ENCODE measurements at regions not wholly inside any gene's neighbourhood (a gene's known extent, or its start where the extent isn't known, plus 50 kb on each side); places are given as distances from the start of the nearest gene placed in this dataset.
"Not testable (repeated sequence)": the region's sequence is repeated elsewhere in the genome, so short reads cannot be mapped to it uniquely, and the experiment has no call there.

GRCh38 chr10:56298941-56299340 is 62.1 kb downstream of the ZWINT start:
- no peak for DNase-seq

DNA sequence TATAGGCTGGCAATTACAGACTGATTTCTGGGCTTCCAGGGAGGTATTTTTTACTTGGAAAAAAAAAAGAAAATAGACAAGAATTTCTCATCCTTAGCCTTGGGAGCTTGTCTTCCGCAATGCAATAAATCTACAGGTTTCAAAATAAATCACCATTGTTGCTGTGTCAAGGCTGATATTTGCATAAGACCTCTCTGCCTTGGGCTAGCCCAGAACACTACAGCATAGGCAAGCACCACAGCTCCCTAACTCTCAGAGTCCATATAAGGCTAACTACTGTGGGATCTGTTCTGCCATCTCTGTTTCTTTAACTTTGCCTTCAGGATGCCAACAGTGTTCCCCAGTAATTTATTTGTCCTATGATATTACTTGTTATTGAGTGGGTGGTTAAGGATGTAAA is 64.4 kb downstream of the ZWINT start:
- DNase-seq = no peak

DNA sequence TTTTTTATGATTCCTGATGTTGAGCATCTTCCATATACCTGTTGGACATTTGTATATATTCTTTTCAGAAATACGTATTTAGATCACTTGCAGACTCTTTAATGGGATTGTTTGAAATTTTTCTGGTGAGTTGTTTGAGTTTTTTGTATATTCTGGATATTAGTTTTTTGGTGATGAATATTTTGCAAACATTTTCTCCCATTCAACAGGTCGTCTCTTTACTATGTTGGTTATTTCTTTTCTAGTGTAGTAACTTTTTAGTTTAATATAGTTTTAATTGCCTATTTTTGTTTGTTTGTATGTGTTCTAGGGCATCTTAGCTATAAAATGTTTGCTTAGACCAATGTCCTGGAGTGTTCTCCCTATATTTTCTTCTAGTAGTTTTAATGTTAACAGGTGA is 72.7 kb downstream of the ZWINT start:
- no peak for DNase-seq

DNA sequence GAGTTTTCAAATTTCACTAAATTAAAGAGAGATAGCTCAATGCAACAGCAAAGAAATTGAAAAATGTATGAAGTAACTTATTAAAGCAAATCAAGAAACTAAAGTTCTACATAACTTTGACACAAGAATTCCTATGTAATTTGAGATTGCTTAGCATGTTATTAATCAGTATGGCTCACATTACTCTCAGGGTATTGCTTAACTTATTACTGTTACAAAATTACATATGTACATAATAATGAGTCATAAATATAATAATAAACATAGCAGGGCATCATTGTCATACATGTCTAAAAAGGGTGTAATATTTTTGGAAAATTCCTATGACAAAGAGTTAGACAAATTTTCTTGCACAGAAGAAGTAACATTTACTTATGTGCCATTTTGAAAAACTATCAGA is 75.0 kb downstream of the ZWINT start:
- no peak for DNase-seq

- no peak for DNase-seq
These were observed 81.8 kb downstream of the ZWINT start for GRCh38 chr10:56279270-56279669.

DNA sequence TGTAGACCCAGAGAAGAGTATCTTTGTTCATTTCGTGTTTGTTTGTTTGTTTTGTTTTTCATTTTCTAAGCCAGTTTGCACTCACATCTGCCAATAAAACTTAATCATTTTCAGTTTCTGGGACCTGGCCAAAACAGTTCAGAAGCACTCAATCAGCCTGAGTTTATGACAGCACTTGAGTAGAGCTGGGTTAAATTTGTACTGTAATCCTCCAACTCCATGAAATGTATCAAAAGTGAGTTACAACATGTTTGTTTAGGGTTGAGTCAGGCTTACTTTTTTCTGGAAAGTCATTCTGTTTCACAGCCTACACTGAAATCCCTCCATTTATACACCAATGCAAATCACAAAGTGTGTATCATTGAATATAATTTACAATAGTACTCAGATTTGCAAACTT is 91.9 kb downstream of the ZWINT start:
- no peak for DNase-seq

DNA sequence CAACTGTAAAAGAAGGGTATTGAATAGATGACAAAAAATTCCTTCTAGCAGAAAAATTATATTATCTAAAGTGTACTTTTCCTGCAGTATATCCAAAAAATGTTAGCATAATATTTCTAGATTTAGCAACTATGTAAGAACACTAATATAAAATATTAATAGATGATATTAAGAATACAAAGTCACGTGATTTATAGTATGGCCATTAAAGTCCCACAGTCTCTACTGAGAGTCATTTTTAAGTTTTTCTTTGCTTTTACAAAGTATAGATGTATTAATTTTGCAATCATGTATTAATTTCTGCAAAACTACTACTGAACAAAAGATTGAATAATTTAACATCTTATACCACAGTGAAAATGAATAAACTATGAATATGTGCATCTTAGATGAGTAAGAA is 94.9 kb downstream of the ZWINT start:
- no peak for DNase-seq

GRCh38 chr10:56258991-56259390 is 102.1 kb downstream of the ZWINT start:
- no peak for DNase-seq

DNA sequence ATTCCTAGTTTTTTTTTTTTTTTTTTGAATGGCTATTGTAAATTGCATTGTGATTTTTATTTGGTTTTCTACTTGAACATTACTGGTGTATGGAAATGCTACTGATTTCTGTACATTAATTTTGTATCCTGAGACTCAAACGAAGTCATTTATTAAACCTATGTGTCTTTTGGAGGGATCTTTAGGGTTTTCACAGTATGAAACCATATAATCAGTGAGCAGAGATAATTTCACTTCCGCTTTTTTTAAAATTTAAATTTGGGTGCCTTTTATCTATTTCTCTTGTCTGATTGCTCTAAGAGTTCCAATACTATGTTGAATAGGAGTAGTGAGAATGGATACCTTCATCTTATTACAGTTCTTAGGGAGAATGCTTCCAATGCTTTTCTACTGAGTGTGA is 102.7 kb downstream of the ZWINT start:
- no peak for DNase-seq

DNA sequence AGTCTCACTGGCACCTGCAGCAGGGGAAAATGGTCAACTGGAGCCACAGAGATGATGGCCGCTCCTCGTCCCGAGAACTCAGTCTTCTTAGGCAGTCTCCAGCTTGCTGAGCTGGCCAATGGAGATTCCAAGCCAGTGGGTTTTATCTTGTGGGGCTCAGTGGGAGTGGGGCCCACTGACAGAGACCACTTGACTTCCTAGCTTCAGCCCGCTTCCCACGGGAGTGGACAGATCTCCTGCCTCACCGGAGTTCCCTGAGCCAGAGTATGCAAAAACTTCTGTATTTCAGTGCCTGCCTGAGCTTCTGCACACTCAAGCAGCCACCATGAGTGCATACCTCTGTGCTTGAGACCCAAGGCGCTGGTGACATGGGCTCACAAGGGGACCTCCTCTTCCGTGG is 105.8 kb downstream of the ZWINT start:
- DNase-seq = no peak

GRCh38 chr10:56240471-56240870 is 120.6 kb downstream of the ZWINT start:
- DNase-seq = no peak

GRCh38 chr10:56231436-56231835 is 129.6 kb downstream of the ZWINT start:
- no peak for DNase-seq

- no peak for DNase-seq
These were observed 138.8 kb downstream of the ZWINT start for GRCh38 chr10:56222237-56222636.

- DNase-seq = no peak
These were observed 148.1 kb downstream of the ZWINT start for GRCh38 chr10:56212951-56213350.

- DNase-seq = no peak
These were observed 179.5 kb downstream of the ZWINT start for GRCh38 chr10:56181607-56182006.

DNA sequence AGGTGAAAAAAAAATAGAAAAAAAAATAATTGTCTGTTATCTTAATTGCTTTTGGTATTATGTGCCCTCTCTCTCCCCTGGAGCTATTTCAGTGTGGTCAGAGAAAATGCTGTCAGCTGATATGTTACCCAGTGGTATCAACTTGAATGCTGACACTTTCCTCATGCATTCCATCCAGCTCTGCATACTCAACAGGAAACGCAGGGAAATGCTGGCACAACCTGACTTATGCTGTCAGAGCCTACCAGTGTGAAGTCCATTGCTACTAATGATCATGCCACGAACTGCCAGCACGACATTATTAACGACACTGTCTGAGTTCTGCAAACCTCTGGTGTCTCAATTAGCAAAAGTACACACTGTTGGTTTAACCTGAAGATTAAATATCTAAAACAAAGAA is 182.8 kb downstream of the ZWINT start:
- no peak for DNase-seq

DNA sequence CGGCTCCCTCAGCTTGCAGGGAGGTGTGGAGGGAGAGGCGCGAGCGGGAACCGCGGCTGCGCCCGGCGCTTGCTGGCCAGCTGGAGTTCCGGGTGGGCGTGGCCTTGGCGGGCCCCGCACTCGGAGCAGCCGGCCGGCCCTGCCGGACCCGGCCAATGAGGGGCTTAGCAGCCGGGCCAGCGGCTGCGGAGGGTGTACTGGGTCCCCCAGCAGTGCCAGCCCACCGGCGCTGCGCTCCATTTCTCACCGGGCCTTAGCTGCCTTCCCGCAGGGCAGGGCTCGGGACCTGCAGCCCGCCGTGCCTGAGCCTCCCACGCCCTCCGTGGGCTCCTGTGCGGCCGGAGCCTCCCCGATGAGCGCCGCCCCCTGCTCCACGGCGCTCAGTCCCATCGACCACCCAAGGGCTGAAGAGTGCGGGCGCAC is 206.0 kb downstream of the ZWINT start:
- not testable (repeated sequence) for DNase-seq

DNA sequence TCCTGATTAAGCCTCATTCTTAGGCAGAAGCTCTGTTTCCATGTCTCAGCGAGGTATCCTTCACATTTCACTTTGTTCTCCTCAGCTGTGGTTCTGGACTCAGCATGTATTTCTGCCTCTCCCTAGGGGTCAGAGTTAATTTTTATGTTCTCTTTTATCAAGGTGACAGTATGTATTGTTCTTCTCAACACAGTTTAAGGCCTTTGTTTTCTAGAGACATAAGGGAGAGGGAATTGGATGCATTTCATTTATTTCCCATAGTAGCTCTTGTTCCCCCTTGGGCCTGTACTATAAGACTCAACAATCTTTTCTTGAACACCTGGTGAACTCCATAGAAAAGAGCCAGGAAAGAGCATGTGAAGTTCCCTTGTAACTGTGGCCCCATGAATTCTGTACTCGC is 214.3 kb downstream of the ZWINT start:
- DNase-seq = no peak

DNA sequence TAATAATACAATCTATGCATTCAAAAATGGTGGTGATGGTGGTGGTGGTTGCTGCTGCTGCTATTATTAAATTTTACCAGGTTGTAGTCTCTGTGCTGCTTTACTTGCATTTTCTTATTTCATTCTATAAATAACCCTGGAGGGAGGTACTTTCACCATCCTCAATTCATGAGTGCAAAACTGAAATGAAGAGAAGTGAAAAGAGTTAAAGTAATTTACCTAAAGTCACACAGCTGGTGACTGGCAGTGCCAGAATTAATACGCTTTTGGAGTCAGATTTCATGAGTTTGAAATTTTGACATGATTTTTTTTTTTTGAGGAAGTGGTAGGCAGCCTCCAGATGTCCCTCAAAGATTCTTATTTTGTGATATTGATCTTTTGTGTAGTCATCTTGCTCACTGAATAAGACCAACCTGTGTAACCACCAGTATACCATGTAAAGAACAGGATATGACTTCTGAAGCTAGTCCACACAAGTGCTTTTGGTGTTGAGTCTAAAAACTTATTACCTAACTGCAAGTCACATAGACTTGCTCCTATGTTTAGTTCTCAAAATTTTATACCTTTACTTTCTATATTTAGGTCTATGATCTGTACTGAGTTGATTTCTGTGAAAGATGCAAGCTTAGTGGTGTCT is 218.8 kb downstream of the ZWINT start:
- DNase-seq = no peak

DNA sequence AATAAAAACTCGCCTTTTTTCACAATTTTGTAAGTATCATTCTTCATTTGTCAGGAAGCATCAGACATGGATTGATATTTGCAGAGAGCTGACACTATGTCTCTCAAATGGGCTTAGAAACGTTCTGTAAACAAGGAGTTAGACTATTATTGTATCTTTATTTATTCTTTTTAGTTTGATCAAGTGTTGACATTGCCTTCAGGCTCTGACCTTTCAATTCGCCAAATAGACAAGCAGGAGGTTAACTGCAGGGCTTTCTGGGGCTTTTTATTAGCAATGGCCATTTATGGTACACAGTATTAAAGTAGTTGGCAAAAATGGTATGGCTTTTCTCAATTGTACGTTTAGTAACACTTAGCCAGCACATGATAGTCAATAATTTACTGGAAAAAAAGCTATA is 221.7 kb downstream of the ZWINT start:
- no peak for DNase-seq

DNA sequence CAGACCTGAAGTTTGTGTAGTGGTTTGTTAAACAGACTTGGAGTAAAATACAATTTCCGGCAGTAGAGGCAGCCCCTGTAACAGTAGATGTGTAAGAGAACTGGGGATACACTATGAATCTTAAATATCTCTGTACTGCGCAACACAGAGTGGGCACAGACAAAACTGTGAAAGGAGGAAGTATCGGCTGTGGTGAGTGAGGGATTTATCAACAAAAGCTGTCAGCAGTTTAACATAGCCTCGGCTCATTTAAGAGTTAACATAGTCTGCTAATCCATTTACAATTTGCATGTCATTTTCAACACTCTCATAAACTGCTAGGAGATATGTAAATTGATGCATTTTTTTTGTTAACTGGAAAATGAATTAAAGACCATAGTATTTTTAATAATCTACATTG is 225.2 kb downstream of the ZWINT start:
- DNase-seq = no peak

GRCh38 chr10:56123247-56123646 is 237.8 kb downstream of the ZWINT start:
- DNase-seq = no peak

GRCh38 chr10:56116684-56117083 is 244.4 kb downstream of the ZWINT start:
- DNase-seq = no peak

DNA sequence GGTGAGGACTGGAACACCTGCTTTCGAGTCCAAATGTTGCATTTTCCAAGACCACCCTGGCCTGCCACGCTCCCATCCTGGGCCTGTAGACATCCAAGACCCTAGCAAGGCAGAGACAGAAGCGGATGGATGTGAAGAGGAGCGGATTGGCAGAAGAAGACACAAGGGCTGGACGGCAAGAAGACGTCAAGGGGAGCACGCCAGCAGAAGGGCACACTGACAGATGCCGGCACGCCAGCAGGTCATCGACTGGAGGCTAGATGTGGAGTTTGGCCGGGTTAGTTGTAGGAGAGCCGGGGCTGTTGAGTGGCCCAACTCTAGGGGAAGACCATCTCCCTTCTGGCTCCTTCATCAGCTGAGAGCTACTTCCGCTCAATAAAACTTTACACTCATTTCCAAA is 251.6 kb downstream of the ZWINT start:
- DNase-seq = no peak

DNA sequence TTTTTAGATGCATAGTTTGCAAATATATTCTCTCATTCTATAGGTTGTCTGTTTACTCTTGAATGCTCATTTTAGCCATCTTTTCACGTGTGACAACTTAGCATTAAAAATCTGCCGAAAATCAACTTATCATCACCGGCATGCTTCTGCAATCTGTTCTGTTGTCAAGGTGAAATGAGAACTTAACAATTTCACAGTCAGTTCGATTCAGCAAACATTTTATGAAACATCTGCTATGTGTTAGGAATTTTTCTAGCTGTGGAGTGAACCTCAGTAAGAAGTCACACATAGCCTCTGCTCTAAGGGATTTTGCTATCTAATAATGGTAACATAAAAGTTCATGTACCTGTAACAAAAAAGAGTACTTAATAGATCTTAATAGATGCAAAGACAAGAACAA is 256.1 kb downstream of the ZWINT start:
- no peak for DNase-seq

GRCh38 chr10:56104487-56104886 is 256.6 kb downstream of the ZWINT start:
- no peak for DNase-seq

Measured in SIG-M5 (cell line).